Kidney (tissue), 13 donors: ENCODE measurements at regions not wholly inside any gene's neighbourhood (a gene's known extent, or its start where the extent isn't known, plus 50 kb on each side); places are given as distances from the start of the nearest gene placed in this dataset.

Source experiments
- DNase-seq, 5 donors: peaks; one replicate each; pipeline ENCODE4 v3.0.0-alpha.2; 2013 to 2020
- FAIRE-seq: peaks from 2 replicates; lab custom pipeline; 2012; peaks lifted over from hg19 to GRCh38; lab: Jason Lieb, UNC
- H3K27ac ChIP-seq, 2 donors: one replicate each; pipeline ENCODE4 v1.7.0; 2013; ENCODE audit warnings: low read depth in 2 of 2, low read length in 2 of 2, inconsistent platforms in 1 of 2
- H3K27me3 ChIP-seq: one replicate; pipeline ENCODE4 v1.7.1; 2013; ENCODE audit warnings: low read length, inconsistent platforms; ENCODE audit not compliant: control insufficient read depth, insufficient read depth
- H3K36me3 ChIP-seq, 3 donors: one replicate each; pipeline versions ENCODE4 v1.7.0 to v1.7.1; 2013; ENCODE audit warnings: low read length in 3 of 3, control low read depth in 1 of 3, inconsistent platforms in 1 of 3; ENCODE audit not compliant: insufficient read depth in 3 of 3, control insufficient read depth in 2 of 3
- H3K4me1 ChIP-seq, 3 donors: one replicate each; pipeline versions ENCODE4 v1.7.0 to v1.7.1; 2013; ENCODE audit warnings: low read length in 3 of 3, inconsistent platforms in 1 of 3, low read depth in 1 of 3; ENCODE audit not compliant: control insufficient read depth in 2 of 3, insufficient read depth in 2 of 3
- H3K4me3 ChIP-seq, 3 donors: one replicate each; pipeline versions ENCODE4 v1.7.0 to v1.8.1; 2013; ENCODE audit warnings: low read length in 3 of 3, control low read depth in 1 of 3, inconsistent platforms in 1 of 3
- H3K9ac ChIP-seq, 3 donors: one replicate each; pipeline versions ENCODE4 v1.7.0 to v1.7.1; 2013; ENCODE audit warnings: low read length in 3 of 3, control low read depth in 1 of 3, inconsistent platforms in 1 of 3
- H3K9me3 ChIP-seq, 3 donors: one replicate each; pipeline versions ENCODE4 v1.7.0 to v1.7.1; 2013; ENCODE audit warnings: low read length in 3 of 3, control low read depth in 1 of 3, inconsistent platforms in 1 of 3; ENCODE audit not compliant: control insufficient read depth in 2 of 3, insufficient read depth in 1 of 3
- CTCF ChIP-seq: IDR thresholded peaks from 3 replicates; pipeline ENCODE4 v1.5.1; 2012; ENCODE audit warnings: mild to moderate bottlenecking, moderate library complexity, borderline replicate concordance; ENCODE audit not compliant: insufficient read depth; ENCODE audit errors: extremely low read depth
- intact Hi-C: fragments of 100-400 bp; cut with DNase I; formaldehyde crosslinking; loops from one replicate; pipeline ENCODE4 v1.11.1; 2022
- donor health status: control.
- donor health status: control.
- donor health status: control.
- donor health status: control.
- donor health status: control.
- donor health status: DM: yes; HTN: yes; CAD: no.
- donor health status: Normal renal cell carcinoma (clear cell type).

GRCh38 chr1:114333690-114334089 is 177.3 kb downstream of the TRIM33 start:
- Histone ChIP-seq H3K4me1 (no peaks in the 10 kb centered on the region), H3K4me3 (no peak overlapping the region), H3K9me3 (no peaks in the 10 kb centered on the region), H3K27ac (no peak overlapping the region), H3K9ac (no peak overlapping the region), H3K36me3 (no peaks in the 10 kb centered on the region), H3K27me3 (no peaks in the 10 kb centered on the region)
- FAIRE-seq, result no peak
- intact Hi-C loops, result no loop called here
- no peak for TF ChIP-seq CTCF
- no peak for DNase-seq

GRCh38 chr1:114331936-114332335 is 178.3 kb upstream of the SYT6 start:
- DNase-seq, result no peak
- Histone ChIP-seq H3K27ac (no peak overlapping the region), H3K27me3 (no peaks in the 10 kb centered on the region), H3K9me3 (no peaks in the 10 kb centered on the region), H3K4me1 (no peaks in the 10 kb centered on the region), H3K9ac (no peak overlapping the region), H3K36me3 (no peaks in the 10 kb centered on the region), H3K4me3 (no peak overlapping the region)
- FAIRE-seq, result no peak
- TF ChIP-seq CTCF, result no peak
- intact Hi-C loops, result no loop called here

- no peaks in the 10 kb centered on the region for H3K36me3 ChIP-seq
- intact Hi-C loops, result no loop called here
- no peak overlapping the region for H3K9ac ChIP-seq
- H3K4me3 ChIP-seq, result no peak overlapping the region
- FAIRE-seq (no peak), DNase-seq (no peak)
- no peaks in the 10 kb centered on the region for H3K9me3 ChIP-seq
- H3K4me1 ChIP-seq, result no peaks in the 10 kb centered on the region
- H3K27me3 ChIP-seq, result no peaks in the 10 kb centered on the region
- no peak overlapping the region for H3K27ac ChIP-seq
- TF ChIP-seq CTCF, result no peak
Measured at GRCh38 chr1:114330451-114330983, 176.8 kb upstream of the SYT6 start.

- no peaks in the 10 kb centered on the region for H3K27me3 ChIP-seq
- H3K4me1 ChIP-seq, result no peaks in the 10 kb centered on the region
- H3K27ac ChIP-seq, result no peak overlapping the region
- intact Hi-C loops, result no loop called here
- no peaks in the 10 kb centered on the region for H3K36me3 ChIP-seq
- no peaks in the 10 kb centered on the region for H3K9me3 ChIP-seq
- FAIRE-seq (no peak), DNase-seq (no peak)
- H3K4me3 ChIP-seq, result no peak overlapping the region
- TF ChIP-seq CTCF, result no peak
- H3K9ac ChIP-seq, result no peak overlapping the region
Measured at GRCh38 chr1:114328361-114328904, 174.8 kb upstream of the SYT6 start.
